ENCODE measurements at regions not wholly inside any gene's neighbourhood (a gene's known extent, or its start where the extent isn't known, plus 50 kb on each side); places are given as distances from the start of the nearest gene placed in this dataset.
"Not testable (repeated sequence)": the region's sequence is repeated elsewhere in the genome, so short reads cannot be mapped to it uniquely, and the experiment has no call there.

DNA sequence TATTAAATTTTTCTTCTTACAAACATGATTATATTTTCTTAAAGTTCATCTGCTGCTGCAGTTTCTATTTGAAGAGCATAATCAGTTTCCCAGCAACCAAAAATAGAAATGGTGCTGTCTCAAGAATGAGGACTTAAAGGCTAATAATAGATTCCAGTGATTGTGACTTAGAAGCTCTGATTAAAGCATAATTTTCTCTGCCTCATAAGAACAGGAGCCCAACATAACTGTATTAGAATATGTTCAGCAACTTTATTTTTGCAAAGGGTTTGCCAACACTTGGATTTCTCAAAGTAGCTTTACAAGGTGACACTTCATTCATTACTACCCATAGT, 227.9 kb downstream of the SPATA31A1 start:
- H3K36me3 Mint-ChIP-seq; H3K4me3 Mint-ChIP-seq; H3K9me3 Mint-ChIP-seq; DNase-seq (ENCODE audit: low spot score); H3K27ac Mint-ChIP-seq; ATAC-seq; H3K4me1 Mint-ChIP-seq (ENCODE audit: low read depth in 2 of 2); H3K27me3 Mint-ChIP-seq: not testable (repeated sequence)

DNA sequence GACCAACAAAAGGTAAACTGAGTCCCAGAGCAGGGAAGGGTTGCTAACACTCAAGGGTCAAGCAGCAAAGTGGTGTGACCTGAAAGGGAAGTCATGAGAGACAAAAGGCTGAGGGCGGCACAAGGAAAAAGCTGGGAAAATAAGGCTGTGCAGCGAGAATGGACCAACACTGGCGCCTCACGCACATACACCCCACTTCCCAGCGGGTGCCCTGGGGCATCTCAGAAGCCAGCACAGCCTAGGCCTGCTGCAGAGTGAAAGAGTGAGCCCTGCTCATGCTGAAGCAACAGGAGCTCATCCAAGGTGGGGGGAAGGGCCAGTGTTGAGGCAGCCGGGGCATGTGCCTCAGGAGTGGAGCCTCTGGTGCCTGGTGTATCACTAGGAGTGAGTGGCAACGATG, 229.8 kb downstream of the SPATA31A1 start:
- H3K9me3 Mint-ChIP-seq; H3K4me1 Mint-ChIP-seq (ENCODE audit: low read depth in 2 of 2); H3K4me3 Mint-ChIP-seq; H3K27ac Mint-ChIP-seq; DNase-seq (ENCODE audit: low spot score); H3K27me3 Mint-ChIP-seq; H3K36me3 Mint-ChIP-seq: not testable (repeated sequence)
- ATAC-seq: peak; percentile 29 to 55

DNA sequence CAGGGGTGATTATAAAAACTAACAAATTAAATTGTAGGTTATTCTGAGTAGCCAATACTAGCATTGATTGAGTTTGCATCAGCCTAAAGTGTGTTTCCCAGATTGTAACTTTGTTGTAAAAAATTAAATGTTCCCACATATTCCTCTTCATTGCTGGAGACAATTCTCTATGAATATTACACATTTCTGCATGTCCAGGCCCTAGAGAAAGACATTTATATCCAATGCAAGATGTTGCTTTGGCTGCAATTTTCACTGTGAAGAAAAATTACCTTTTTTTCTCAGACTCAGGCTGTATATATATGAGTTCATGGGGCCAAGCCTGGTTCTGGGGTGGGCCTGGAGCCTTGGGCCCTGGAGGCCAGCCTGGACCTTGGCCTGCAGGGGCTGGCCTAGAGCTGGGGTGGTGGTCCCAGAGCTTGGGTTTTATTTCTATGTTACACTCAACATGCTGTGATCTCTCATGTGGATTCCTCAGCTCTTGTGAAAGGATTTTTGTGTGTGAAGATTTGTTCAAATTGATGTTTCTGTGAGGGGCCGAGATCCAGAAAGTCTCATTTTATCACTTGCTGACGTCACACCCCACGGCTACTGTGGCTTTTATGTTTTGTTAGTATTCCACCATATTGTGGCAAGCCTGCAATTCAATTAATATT, 232.5 kb downstream of the SPATA31A1 start:
- Mint-ChIP-seq H3K4me1 (ENCODE audit: low read depth in 2 of 2) (no peaks in the 10 kb centered on the region), H3K27ac (no peak overlapping the region), H3K4me3 (no peak overlapping the region), H3K27me3 (no peaks in the 10 kb centered on the region), H3K36me3 (no peaks in the 10 kb centered on the region), H3K9me3 (no peaks in the 10 kb centered on the region)
- ATAC-seq (peak; percentile 59 to 62), DNase-seq (ENCODE audit: low spot score) (peak; percentile 61)

DNA sequence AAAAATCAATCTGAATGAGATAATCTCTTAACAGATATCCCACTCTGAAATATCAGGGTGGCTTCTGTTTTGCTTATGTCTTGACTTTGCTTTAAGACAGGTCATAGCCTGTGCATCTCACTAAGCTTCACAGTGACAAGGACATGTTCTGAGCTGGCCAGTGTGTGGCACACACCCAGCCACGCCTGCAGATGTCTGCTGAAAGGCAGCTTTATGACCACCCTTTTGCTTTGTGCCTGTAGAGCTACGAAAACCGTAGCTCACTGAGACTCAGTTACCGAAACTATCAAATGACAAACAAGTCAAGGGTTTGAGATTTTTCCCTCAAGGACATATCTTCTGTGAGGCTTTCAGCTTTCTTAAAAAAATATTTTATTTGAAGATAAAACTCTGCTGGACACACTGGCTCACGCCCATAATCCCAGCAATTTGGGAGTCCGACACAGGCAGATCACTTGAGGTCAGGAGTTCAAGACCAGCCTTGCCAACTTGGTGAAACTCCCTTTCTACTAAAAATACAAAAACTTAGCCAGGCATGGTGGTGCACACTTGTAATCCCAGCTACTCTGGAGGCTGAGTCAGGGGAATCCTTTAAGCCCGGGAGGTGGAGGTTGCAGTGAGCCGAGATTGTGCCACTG, 233.2 kb downstream of the SPATA31A1 start:
- H3K36me3 Mint-ChIP-seq: no peaks in the 10 kb centered on the region
- ATAC-seq (peak in 1 of 2 donors; percentile 59), DNase-seq (ENCODE audit: low spot score) (no peak)
- no peaks in the 10 kb centered on the region for H3K4me1 Mint-ChIP-seq (ENCODE audit: low read depth in 2 of 2)
- H3K4me3 Mint-ChIP-seq: no peak overlapping the region
- no peak overlapping the region for H3K27ac Mint-ChIP-seq
- H3K27me3 Mint-ChIP-seq: no peaks in the 10 kb centered on the region
- H3K9me3 Mint-ChIP-seq: no peaks in the 10 kb centered on the region

DNA sequence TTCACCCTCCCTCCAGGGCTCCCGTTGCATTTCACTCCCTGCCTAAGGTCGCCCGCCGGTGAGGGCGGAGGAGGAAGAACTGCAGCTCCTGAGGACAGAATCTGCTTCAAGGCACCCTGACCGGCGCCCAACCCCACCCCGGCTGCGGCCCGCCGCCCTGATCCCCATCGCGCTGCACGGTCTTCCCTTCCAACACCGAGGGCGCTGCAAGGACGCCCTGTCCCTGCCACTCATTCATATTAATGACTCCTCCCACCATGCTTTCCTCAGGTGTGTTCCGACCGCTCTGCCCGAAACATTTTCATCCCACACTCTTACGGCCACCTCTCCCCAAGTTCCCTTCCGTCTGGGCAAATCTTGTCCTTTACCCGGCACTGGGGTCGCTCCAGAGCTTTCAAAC, 248.6 kb downstream of the SPATA31A1 start:
- not testable (repeated sequence) for H3K27ac Mint-ChIP-seq; H3K4me1 Mint-ChIP-seq (ENCODE audit: low read depth in 2 of 2); H3K9me3 Mint-ChIP-seq; H3K36me3 Mint-ChIP-seq; DNase-seq (ENCODE audit: low spot score); ATAC-seq; H3K4me3 Mint-ChIP-seq; H3K27me3 Mint-ChIP-seq

DNA sequence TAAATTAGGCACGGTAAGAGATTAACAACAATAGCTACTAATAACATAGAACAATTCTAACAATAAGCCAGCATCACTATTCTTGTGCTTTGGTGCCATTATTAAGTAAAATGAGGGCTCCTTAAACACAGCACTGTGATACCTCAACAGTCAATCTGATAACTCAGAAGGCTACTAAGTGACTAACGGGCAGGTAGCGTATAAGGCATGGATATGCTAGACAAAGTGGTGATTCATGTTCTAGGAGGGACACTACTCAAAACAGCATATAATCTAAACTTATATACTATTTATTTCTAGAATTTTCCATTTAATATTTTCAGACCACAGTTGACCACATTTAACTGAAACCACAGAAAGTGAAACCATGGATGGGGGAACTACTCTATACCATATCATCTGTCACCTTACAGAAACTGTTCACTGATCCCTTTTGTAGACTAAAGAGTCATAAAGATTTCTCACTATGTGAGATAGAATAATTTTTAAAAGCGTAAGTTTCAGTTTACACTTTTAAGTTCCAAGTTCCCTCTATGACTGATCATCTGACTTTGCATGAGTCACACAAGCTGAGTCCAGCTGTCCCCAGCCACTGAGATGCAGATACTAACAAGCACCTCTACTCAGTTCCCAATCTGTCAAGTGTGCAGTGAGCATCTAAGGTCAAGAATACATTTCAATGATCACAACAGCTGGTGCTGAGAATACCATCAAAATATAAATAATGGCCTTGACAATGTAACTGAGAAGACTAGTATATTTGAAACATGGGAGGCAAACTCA, 256.2 kb downstream of the SPATA31A1 start:
- peak; percentile 36 to 85 for ATAC-seq
- not testable (repeated sequence) for H3K4me1 Mint-ChIP-seq (ENCODE audit: low read depth in 2 of 2); H3K4me3 Mint-ChIP-seq; H3K27me3 Mint-ChIP-seq; H3K27ac Mint-ChIP-seq; DNase-seq (ENCODE audit: low spot score); H3K9me3 Mint-ChIP-seq; H3K36me3 Mint-ChIP-seq

DNA sequence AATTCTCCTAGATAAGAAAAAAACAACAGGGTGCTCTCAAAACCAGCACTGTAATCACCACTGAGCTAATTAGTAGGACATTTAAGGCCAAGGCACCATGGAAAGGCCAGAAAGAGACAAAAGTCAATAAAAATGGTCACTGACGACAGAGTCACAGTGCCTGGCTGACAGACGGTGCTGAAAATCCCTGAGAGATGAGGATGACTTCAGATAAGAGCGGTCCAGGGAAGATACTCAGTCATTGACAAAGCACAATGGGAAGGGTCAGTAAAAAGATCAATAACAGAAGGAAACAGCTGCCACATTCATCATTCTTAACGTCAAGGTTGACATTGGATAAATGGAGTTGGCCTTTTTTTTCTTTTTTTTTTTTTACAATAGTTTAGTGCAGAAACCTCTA, 261.0 kb downstream of the SPATA31A1 start:
- not testable (repeated sequence) for H3K4me1 Mint-ChIP-seq (ENCODE audit: low read depth in 2 of 2)

DNA sequence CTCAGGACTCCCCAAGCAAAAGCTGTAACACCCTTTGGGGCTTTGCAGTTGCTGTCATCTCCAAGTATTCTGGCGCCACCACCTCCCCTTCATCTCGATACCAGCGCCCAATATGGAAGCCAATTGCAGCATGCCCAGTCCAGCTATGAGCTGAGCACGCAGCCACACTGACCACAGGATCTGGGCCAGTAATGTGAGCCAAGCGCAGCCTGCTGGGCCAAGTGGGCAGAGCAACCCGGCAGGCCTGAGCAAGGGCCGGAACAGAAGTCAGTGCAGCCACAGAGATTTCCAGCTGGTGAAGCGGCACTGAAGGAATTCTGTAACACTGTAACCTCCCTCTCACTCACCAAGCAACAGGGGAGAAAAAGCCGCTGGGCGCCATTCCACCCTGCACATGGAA, 268.6 kb downstream of the SPATA31A1 start:
- not testable (repeated sequence) for DNase-seq (ENCODE audit: low spot score); H3K9me3 Mint-ChIP-seq; H3K27me3 Mint-ChIP-seq; H3K27ac Mint-ChIP-seq; ATAC-seq; H3K36me3 Mint-ChIP-seq; H3K4me3 Mint-ChIP-seq; H3K4me1 Mint-ChIP-seq (ENCODE audit: low read depth in 2 of 2)

More for the DNA sequence above, 261.0 kb downstream of the SPATA31A1 start:
- not testable (repeated sequence) for H3K27me3 Mint-ChIP-seq; ATAC-seq; H3K4me3 Mint-ChIP-seq; H3K9me3 Mint-ChIP-seq; DNase-seq (ENCODE audit: low spot score); H3K36me3 Mint-ChIP-seq; H3K27ac Mint-ChIP-seq

DNA sequence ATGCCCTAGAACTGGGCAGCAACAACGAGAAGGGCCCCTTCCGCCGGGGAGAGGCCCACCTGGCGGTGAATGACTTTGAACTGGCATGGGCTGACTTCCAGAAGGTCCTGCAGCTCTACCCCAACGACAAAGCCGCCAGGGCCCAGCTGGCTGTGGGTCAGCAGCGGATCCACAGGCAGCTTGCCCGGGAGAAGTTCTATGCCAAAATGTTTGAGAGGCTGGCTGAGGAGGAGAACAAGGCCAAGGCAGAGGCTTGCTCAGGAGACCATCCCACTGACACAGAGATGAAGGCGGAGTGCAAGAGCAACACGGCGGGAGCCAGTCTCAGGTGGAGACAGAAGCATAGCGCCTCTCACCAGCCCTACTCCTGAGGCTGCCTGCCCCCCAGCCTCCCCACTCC, 276.6 kb downstream of the SPATA31A1 start:
- not testable (repeated sequence) for ATAC-seq

DNA sequence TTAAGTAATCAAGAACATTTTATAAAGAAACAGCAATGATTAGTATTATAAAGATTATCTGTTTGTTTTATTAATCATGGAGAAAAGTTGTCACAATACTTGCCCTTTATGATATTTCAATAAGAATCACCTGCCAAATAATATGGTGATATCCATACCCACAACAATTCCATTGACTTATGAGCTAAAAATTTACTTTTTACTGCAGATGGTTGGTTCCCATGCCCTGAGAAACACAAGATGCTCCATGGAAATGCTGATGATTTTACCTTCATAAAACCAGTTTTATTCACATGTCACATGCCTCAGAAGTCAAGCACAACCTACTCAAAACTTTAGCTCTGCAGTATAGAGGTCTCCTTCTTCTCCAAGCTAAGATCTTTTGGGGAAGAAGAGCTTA, 293.6 kb downstream of the SPATA31A1 start:
- H3K9me3 Mint-ChIP-seq; ATAC-seq; H3K27me3 Mint-ChIP-seq; H3K27ac Mint-ChIP-seq; H3K36me3 Mint-ChIP-seq; DNase-seq (ENCODE audit: low spot score); H3K4me1 Mint-ChIP-seq (ENCODE audit: low read depth in 2 of 2); H3K4me3 Mint-ChIP-seq: not testable (repeated sequence)

More for the DNA sequence above, 276.6 kb downstream of the SPATA31A1 start:
- not testable (repeated sequence) for H3K4me3 Mint-ChIP-seq; H3K9me3 Mint-ChIP-seq; DNase-seq (ENCODE audit: low spot score); H3K27ac Mint-ChIP-seq; H3K4me1 Mint-ChIP-seq (ENCODE audit: low read depth in 2 of 2); H3K27me3 Mint-ChIP-seq; H3K36me3 Mint-ChIP-seq

DNA sequence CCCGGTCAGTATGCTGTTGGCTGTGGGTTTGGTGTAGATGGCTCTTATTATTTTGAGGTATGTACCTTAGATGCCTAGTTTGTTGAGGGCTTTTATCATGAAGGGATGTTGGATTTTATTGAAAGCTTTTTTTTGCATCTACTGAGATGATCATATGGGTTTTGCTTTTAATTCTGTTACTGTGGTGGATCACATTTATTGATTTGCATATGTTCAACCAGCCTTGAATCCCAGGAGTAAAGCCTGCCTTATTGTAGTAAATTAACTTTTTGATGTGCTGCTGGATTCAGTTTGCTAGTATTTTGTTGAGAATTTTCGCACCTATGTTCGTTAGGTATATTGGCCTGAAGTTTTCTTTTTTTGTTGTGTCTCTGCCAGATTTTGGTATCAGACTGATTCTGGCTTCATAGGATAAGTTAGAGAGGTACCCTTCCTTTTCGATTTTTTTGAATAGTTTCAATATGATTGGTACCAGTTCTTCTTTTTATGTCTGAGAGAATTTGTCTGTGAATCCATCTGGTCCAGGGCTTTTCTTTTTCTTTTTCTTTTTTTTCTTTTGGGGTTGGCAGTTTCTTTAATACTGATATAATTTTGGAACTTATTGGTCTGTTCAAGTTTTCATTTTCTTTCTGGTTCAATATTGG, 301.6 kb downstream of the SPATA31A1 start:
- H3K27ac Mint-ChIP-seq; H3K4me1 Mint-ChIP-seq (ENCODE audit: low read depth in 2 of 2); H3K27me3 Mint-ChIP-seq; ATAC-seq; H3K4me3 Mint-ChIP-seq; DNase-seq (ENCODE audit: low spot score); H3K9me3 Mint-ChIP-seq; H3K36me3 Mint-ChIP-seq: not testable (repeated sequence)

DNA sequence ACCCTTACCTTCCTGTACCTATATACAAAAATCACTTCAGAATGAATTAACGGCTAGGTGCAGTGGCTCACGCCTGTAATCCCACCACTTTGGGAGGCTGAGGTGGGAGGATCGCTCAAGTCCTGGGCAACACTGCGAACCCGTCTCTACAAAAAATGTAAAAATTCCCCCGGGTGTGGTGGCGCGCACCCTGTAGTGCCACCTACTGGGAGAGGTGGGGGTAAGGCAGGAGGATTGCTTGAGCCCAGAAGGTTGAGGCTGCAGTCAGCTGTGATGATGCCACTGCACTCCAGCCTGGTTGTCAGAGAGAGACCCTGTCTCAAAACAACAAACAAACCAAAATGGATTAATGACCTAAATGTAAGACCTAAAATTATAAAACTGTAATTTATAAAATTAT, 307.6 kb downstream of the SPATA31A1 start:
- not testable (repeated sequence) for ATAC-seq; H3K4me3 Mint-ChIP-seq; H3K9me3 Mint-ChIP-seq; DNase-seq (ENCODE audit: low spot score); H3K27me3 Mint-ChIP-seq; H3K36me3 Mint-ChIP-seq; H3K27ac Mint-ChIP-seq; H3K4me1 Mint-ChIP-seq (ENCODE audit: low read depth in 2 of 2)

DNA sequence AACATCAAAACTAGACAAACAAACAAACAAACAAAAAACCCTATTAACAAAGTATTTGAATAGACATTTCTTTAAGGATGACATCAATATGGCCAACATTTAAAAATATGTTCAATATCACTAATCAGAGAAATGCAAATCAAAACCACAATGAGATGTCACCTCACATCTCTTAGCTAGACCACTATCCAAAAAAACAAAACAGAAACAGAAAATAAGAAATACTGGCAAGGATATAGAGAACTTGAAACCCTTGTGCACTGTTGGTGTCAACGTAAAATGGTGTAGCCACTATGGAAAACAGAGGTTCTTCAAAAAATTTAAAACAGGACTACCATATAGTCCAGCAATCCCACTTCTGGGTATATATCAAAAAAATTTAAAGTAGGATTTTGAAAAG, 308.2 kb downstream of the SPATA31A1 start:
- not testable (repeated sequence) for ATAC-seq; H3K4me1 Mint-ChIP-seq (ENCODE audit: low read depth in 2 of 2); H3K4me3 Mint-ChIP-seq; H3K9me3 Mint-ChIP-seq; DNase-seq (ENCODE audit: low spot score); H3K36me3 Mint-ChIP-seq; H3K27ac Mint-ChIP-seq; H3K27me3 Mint-ChIP-seq

DNA sequence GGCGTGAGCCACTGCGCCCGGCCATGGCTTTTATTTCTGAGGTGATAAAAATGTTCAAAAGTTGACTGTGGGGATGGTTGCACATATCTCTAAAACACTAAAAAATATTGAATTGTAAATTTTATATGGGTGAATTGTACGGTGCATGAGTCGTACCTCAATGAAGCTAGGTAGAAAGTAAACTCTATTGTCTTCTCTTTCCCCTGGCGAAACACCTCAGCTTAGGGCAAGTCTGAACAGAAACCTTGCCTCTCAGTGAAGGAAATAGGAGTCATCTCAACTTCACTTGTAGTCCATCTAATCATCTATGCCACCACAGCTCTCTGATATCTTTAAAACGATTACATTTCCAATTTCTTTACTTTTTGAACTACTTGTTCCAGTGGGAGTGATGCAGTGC, 309.6 kb downstream of the SPATA31A1 start:
- DNase-seq (ENCODE audit: low spot score); H3K36me3 Mint-ChIP-seq; H3K4me1 Mint-ChIP-seq (ENCODE audit: low read depth in 2 of 2); ATAC-seq; H3K27me3 Mint-ChIP-seq; H3K9me3 Mint-ChIP-seq; H3K4me3 Mint-ChIP-seq; H3K27ac Mint-ChIP-seq: not testable (repeated sequence)

Data from natural killer cell treated with Interleukin-12 subunit alpha and Interleukin-12 subunit beta and Interleukin-15 and Interleukin-18, amount 100 ng/mL, for 72 hours (primary cell).